LHCN-M2 (cell line): ENCODE measurements at regions not wholly inside any gene's neighbourhood (a gene's known extent, or its start where the extent isn't known, plus 50 kb on each side); places are given as distances from the start of the nearest gene placed in this dataset.

ENCODE experiments used
- DNase-seq: peaks from one replicate; pipeline ENCODE4 v3.0.0-alpha.2; 2012; ENCODE audit warnings: low read depth

DNA sequence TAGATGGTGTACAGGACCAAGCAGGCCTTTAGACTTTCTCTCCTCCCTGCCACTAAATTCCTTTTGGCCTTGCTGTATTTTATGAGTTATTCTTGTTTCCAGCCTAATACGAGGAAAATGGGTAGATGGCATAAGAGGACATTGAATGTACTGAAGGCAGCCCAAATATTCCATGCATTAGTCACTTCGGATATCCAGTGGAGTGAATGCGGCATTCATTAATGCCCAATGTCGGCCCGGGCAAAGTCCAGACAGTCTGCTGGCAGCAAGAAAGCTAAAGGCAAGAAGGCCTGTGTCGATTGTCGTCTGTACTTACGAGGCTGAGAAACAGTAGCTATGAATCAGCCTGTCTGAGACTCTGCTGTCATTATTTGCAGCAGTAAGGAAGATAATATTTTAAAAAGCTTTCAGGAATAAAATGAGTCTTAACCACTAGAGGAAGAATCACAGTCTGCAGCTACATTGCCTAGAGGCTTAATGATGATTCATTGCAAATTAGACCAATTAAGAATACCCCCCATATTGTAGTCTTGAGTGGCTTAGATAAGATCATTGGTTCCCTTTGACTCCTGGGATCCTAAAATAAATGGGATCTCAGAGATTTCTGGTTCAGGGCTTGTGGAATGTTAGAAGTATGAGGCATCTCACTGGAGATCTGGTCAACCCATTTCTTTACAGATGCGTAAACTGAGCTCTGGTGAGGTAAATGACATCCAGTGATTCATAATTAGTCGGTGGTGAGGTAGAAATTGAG, 534.1 kb upstream of the JAG1 start:
- peak; percentile 58 for DNase-seq

- no peak for DNase-seq
Measured at GRCh38 chr20:11210611-11211010, 536.8 kb upstream of the JAG1 start.

GRCh38 chr20:11212272-11212671, 538.5 kb upstream of the JAG1 start:
- DNase-seq, result no peak

DNA sequence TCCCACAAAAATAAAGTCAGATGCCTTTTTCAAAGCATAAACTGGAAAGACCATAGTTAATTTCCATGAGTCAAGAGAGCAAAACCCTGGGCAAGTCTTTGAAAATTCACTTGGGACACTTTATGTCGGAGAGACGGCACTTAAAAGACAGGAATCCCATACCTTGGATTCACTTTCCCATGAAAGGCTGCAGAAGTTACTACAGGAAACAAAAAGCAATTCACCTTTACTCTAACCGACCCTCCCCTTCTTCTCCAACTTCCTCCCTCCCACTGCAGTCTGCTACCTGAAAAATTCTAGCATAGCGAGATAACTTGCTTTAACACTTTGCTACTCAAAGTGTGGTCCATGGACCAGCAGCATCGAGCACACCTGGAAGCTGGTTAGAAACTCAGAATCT, 539.1 kb upstream of the JAG1 start:
- DNase-seq, result no peak

DNA sequence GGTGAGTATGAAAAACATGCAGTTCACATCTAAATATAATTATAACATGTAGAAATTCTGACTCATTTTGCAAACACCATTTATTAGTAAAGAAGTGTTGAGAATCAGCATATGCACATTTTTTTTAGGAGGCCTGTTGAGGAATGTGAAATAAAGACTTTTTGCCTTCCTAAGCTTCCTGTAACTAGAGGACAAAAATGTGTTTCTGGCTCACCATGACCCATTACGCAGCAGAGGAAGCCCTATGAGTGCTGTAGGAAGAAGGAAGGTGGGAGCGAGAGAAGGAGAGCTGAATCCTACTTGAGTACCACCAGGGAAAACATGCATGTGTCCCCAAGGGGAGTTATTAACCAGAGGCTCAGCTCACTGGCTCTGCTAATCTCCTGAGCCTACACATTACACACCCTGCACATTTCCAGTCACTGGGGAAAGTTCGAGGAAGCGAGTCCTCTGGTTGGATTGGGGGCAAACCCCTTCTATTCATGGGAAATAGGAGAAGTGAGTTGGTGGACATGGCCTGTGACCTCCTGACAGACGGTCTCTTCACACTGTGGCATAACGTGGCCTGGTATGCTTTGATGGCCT, 540.5 kb upstream of the JAG1 start:
- no peak for DNase-seq

- no peak for DNase-seq
Measured at GRCh38 chr20:11216451-11217314, 542.9 kb upstream of the JAG1 start.

- no peak for DNase-seq
Measured at GRCh38 chr20:11217326-11218172, 543.8 kb upstream of the JAG1 start.

- DNase-seq, result no peak
Measured at GRCh38 chr20:11218173-11218680, 544.4 kb upstream of the JAG1 start.

GRCh38 chr20:11219192-11219591, 545.4 kb upstream of the JAG1 start:
- DNase-seq, result no peak

GRCh38 chr20:11221046-11221445, 547.2 kb upstream of the JAG1 start:
- DNase-seq, result no peak

DNA sequence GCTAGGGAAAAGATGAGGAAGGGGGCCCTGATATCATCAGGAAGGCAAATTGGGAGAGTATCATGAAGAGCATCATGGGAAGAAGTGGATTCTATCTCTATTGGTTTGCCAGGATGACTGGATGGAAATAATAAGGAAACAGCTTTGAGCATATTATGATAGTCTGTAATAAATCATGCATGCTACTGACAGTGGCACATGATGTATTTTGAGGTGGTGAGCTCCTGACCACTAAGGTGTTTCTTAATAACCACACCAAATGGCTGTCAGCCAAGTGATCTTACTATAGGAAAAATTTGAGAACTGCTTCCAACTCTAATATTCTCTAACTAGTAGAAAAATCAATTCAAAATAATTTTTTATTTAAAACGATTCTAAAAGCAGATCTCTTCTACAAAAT, 548.4 kb upstream of the JAG1 start:
- DNase-seq, result no peak

- no peak for DNase-seq
Measured at GRCh38 chr20:11227602-11228001, 553.8 kb upstream of the JAG1 start.

DNA sequence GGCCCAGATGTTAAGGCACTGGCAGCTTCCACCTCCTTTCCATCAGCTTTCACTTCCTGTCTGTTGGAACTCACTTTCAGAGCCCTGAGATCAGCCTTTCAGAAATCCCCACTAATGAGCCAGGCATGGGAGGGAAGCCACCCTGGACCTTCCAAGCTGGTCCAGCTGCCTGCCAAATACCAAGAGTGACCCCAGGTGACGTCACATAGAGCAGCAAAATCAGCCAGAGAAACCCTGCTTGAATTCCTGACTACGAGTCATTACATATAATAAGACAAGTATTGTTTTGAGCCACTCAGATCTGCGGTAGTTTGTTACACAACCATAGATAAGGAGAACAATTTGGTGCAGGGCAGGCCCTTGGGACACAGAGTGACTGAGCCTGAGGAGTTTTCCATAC, 556.0 kb upstream of the JAG1 start:
- peak; percentile 84 for DNase-seq

DNA sequence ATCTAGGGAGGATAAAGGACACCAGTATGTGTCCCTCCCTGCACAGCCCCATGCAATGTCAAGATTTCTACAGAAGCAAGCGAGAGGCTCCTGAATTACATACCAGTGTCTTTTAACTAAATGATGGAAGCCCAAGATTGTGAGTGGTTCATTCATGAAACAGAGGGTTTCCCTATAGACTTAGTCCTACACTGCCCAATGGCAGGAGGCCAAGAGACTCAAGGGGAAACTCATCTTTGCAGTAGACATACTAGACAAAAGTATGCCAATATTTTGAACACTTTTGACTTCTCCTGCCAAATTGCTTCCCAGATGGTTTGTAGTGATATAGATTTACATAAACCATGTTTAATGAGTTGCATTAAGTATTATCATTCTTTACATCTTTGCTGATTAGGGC, 557.2 kb upstream of the JAG1 start:
- DNase-seq, result no peak

DNA sequence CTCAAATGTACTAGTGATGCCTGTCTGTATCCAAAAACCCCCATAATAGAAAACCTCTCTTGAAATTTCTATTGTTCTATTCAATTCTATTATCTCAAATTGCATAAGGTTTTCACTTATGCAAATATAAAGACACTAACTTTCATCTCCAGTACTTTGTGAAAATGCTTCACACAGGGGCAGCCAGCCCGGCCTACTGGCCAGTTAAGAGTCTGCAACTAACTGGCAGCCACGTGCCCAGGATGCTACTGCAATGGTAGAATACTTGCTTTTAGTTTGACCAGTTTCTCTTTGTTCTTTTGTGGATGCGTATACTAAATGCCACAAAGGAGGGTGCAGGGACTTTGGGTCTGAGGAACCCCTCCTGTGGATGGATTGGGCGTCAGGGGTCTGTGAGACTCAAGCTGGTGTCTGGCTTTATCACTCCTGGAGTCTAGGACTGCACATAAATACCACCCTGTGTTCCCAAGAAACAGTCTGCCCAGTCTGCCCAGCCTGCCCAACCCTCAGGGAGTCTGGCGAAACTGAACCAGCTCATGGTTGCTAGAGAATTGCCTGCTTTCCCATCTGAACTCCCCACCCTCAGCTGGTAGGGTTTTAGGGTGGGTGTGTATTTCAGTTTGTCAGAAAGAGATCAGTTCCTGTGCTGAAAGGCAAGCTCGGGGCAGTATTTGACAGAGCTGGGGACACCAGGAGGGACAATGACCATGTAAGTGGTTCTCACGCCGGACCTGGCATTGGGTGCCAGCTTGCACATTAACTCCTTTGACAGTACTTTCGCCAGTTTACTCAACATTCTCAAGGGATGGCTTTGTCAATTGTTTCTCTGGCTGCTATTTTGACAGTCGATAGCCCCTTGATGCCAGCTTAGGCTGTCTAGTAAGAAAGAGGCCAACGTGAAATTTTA, 558.2 kb upstream of the JAG1 start:
- no peak for DNase-seq

DNA sequence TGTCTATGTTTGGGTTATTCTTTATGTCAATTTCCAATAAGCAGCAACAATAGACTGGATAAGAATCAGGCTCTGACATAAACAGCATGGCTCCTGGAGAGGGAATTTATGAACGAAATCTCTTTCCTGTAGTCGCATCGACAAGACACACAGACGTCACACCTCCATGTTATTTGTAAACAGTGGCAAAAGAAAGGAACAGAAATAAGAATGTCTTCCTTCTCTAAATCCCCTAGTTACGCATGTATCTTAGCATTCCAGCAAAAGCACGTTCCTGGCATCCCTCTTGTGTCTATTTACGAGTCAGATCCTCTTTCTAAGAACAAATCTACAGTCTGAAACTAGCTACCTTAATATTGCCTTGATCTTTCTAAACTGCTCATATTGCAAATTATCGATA, 559.1 kb upstream of the JAG1 start:
- DNase-seq, result no peak

DNA sequence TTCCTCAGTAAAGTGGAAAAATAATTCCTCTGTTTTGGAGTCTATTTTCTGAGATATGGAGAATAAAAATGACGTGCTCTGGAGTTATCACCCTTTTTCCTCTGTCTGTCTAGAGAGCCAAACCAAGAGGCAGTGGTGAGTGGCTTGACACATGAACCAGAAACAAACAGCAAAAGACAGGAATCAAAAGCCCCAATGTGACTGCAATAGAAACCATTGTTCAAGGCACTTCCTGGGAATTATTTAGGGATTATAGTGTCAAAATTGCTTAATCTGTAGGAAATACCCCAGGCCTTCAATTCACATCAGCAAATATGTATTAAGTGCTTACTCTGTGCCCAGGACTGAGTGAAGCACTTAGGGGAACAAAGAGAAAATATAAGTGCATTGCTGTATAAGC, 560.4 kb upstream of the JAG1 start:
- no peak for DNase-seq

GRCh38 chr20:11234608-11235007, 560.8 kb upstream of the JAG1 start:
- DNase-seq, result no peak

GRCh38 chr20:11235058-11235457, 561.3 kb upstream of the JAG1 start:
- DNase-seq, result peak; percentile 70

DNA sequence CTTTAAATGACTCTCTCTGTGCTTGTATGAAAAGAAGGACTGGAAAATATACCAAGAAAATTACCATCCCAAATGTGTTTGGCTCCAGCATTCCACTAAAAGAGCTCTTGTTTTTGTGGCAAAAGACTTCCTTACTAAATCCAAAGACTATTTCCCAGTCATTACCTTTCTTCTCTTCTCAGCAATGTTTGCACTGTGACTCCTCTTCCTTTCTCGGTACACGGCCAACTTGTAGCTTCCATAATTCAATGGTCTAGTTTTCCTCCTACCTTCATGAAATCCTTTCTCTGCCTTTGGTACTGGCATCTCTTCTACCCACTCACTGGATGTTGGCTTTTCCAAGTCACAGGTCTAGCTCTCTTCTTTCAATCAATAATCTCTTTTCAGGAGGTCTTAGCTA, 568.5 kb upstream of the JAG1 start:
- no peak for DNase-seq
